ENCODE measurements at regions not wholly inside any gene's neighbourhood (a gene's known extent, or its start where the extent isn't known, plus 50 kb on each side); places are given as distances from the start of the nearest gene placed in this dataset.

DNA sequence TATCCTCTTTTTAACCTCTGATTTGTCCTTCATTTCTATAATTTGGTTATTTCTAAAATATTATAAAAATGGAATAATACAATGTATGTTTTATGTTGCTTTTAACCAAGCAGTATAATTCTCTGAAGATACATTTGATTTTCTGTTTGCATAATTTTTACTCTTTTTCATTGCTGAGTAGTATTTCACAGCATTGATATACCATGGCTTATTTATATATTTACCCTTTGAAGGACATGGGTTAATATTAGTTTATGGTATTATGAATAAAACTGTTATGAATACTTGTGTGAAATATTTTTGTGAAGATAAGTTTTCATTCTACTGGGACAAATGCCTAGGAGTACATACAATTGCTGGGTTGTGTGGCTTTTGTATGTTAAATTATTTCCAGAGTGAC lies 748.6 kb downstream of the TENT5A start:
- TF ChIP-seq POLR2AphosphoS5 (IDR thresholded peaks at IDR 0.05; ENCODE audit: low read depth, low read length) (no peak), TAF1 (IDR thresholded peaks at IDR 0.05; ENCODE audit: low read depth, low read length) (no peak)

Measured in GM12891 (cell line).